NCI-H345 treated with DMSO at 0.1 percent for 48 hours (cell line): ENCODE measurements at regions not wholly inside any gene's neighbourhood (a gene's known extent, or its start where the extent isn't known, plus 50 kb on each side); places are given as distances from the start of the nearest gene placed in this dataset.
"Not testable (repeated sequence)": the region's sequence is repeated elsewhere in the genome, so short reads cannot be mapped to it uniquely, and the experiment has no call there.

ENCODE experiments used
- DNase-seq: peaks from one replicate; lab custom pipeline; 2025; ENCODE audit not compliant: unreplicated experiment; lab: John Stamatoyannopoulos, UW

DNA sequence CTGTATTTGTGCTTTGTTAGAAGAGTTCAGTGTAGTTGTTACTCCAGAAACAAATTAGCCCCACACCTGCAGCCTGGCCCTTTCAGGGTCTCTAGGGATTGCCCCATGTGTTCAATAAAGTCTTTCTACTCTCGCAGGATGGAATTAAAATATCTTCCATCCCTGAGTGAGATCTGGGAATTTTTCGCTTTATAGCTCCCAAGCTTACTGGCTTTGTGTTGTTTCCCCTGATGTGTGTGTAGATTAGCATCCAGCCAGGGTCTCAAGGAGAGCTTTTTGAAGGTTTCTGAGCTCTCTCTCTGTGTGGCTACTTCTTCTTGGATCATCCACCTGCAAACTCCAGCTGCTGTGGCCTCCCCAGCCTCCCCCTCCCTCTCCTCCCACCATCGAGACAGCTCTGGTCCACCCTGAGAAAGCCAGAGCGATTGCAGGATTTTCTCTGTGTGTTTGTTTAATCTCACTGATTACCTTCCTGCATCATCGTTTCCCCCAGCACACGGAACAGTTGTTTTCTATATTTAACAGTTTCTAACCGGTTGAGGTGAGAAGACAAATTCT, 553.5 kb downstream of the TBC1D22A start:
- peak; percentile 21 for DNase-seq

DNA sequence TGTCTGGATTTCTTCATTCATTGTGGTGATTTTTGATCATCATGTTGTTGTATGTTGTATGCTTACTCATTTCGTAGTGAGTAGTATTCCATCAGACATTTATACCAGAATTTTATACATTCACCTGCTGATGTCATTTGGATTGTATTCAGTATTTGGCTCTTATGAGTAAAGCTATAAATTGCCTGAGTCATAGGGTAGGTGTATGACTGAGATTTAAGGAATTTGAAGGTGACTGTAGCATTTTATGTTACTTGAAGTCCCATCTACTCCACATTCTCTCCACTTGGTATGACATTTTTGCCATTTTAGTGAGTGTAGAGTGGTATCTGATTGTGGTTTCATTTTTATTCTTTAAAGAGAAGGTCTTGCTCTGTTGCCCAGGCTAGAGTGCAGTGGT, 548.2 kb downstream of the TBC1D22A start:
- no peak for DNase-seq

DNA sequence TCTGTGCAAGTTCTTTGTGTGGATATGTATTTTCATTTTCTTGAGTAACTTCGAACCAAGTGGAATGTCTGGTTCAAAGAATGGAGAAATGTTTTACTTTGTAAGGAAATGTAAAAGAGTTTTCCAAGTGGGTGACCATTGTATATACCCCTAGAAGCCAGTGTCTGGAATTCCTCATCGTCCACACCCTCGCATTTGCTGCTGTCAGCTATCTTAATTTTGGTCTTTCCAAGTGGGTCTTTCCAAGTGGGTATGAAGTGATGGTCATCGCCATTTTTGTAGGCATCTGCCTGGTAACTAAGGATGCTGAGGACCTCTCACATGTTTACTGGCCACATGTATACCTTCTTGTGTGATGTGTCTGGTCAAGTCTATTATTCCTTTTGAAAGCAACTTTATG, 547.5 kb downstream of the TBC1D22A start:
- DNase-seq, result no peak

DNA sequence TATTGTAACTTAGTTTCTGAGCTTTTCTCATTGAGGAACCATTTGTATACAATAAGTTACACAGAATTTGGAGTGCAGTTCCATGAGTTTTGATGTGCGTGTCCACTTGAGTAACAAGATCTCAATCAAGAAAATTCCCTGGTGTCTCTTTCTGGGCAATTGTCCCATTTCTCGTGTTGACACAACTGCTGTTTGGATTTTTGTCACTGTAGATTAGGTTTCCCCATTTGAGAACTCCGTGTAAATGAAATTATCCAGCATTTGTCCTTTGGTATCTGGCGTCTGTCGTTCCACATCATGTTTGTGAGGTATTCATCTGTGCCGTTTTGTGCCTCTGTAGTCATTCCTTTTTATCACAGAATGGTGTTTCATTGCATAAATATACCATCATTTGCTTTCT, 547.0 kb downstream of the TBC1D22A start:
- no peak for DNase-seq

DNA sequence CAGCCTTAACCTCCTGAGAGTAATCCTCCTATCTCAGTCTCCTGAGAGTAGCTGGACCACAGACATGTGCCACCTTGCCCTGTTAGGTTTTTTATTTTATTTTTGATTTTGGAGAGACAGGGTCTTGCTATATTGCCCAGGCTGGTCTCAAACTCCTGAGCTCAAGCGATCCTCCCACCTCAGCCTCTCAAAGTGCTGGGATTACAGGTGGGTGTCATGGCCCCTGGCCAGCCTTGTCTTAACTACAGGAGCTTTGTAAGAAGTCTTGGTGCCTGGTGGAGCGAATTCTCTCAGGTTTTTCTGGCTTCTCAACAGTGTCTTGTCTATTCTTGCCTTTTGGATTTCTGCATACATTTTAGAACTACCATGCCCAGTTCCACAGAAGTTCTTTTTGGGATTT, 546.4 kb downstream of the TBC1D22A start:
- DNase-seq, result no peak

DNA sequence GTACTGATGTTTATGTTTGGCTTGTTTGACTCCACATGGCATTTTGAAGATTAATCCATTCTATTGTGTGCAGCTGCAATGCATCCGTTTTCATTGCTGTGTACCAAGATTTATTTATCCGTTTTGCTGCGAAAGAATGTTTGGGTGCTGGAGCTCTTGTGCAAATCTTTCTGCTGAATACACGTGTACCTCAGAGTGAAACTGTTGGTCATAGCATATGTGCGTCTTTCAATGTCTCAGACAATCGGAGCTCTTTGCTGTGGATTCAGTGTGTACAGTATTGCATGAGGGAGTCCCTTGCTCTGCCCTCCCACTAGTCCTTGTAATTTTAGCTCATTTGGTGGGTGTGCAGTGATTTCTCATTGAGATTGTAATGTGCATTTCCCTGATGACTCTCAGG, 545.4 kb downstream of the TBC1D22A start:
- DNase-seq, result no peak

DNA sequence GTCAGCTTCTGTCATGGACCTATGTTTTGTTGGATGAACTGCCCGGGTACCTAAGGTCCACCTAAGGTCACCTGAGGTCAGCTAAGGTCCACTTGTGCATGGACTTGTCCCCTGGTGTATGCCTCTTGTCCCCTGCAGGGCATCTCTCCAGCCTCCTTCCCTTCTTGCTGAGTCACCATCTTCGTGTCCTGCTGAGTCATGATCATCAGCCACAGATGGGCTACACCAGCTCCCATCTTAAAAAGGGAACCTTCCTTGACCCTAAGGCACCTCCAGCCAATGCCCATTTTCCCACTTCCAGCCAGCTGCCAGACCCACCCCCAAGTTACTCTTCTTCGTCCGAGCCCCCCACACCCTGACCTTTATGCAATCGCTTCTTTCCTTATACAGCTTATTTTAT, 544.9 kb downstream of the TBC1D22A start:
- no peak for DNase-seq

DNA sequence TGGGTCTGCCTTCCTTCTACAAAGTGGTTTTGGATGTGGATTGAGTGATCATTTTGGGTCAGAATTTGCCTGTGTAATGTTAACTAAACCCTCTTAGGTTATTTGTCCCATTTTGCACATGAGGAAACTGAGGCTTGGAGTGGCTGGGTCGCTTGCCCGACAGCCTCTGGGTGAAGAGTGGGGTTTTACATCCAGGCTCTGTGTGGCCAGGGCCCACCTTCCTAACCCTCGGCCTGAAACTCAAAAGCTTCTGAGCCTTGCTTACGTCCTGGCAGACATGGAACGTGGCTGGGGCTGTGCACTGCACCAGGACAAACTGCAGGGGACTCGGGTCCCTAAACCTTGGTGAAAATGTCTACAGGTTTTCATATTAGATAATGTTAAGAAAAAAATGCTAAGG, 542.4 kb downstream of the TBC1D22A start:
- DNase-seq, result no peak

DNA sequence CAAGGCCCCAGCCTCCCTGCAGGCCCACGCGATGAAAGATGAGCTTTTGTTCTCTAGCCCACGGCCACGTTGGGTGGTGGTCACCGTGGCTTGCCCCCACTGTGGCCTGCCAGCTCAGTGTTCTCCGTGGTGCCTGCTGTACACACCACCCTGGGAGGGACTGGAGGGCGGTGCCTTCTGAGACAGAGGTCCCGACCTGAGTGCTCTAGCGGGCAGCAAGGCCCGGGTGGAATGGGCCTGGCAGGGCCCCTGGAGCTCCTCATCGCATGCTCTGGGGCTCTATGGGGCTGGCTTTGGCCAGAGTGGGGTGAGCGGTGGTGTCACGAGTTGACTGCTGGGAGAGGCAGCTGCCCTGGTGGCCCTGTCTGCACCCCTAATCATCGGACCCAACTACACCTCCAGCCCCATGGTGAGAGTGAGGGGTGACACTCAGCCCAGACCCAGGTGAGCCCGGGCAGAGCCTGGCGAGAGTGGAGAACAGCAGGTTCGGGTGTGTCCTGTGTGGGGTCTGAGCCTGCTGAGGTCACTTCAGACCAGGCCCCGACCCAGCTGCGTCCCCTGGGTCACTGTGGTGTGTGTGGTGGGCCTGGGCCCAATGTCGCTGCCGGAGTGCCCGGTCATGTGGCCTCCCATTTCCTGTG, 541.9 kb downstream of the TBC1D22A start:
- DNase-seq, result no peak

DNA sequence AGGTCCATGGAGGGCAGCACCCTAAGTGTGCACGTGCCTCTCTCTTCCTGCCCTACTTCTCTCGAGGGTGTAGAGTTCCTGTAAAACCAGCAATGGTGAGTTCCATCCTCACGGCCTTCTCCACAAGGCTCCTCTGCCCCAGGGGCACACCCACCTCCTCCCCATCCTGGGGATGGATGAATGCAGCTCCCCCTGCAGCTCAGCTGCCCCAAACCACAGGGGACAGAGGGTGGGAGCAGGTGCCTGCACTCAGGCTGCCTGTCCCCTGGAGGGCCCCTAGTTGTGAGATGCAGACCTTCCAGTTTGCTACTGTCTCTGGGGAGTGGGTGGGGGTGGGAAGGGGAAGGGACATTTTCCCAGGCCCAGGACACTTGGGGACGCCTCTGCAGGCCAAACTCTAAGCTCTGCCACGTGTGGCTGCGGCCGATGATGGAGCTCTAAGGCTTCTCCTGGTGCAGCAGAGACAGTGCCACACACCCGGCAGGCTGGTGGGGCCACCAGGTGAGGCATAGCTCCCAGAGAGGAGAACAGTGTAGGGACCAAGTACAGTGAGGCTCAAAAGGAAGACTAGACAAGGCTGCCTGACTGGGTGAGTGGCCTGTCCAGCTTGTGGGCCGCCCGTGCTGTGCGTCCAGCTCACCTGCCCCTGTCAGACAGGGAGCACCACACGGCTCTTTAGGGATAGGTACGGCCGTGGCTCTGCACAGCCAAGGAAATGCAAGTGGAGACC, 540.9 kb downstream of the TBC1D22A start:
- DNase-seq, result no peak

DNA sequence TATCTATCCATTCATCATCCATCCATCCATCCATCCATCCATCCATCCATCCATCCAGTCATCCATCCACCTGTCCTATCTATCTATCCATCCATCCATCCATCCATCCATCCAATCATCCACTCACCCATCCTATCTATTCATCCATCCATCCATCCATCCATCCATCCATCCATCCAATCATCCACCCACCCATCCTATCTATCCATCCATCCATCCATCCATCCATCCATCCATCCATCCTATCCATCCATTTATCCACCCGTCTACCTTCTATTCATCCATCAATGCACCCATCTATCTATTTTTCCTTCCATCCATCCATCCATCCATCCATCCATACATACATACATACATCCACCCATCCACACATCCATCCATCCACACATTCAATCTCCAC, 540.1 kb downstream of the TBC1D22A start:
- not testable (repeated sequence) for DNase-seq

DNA sequence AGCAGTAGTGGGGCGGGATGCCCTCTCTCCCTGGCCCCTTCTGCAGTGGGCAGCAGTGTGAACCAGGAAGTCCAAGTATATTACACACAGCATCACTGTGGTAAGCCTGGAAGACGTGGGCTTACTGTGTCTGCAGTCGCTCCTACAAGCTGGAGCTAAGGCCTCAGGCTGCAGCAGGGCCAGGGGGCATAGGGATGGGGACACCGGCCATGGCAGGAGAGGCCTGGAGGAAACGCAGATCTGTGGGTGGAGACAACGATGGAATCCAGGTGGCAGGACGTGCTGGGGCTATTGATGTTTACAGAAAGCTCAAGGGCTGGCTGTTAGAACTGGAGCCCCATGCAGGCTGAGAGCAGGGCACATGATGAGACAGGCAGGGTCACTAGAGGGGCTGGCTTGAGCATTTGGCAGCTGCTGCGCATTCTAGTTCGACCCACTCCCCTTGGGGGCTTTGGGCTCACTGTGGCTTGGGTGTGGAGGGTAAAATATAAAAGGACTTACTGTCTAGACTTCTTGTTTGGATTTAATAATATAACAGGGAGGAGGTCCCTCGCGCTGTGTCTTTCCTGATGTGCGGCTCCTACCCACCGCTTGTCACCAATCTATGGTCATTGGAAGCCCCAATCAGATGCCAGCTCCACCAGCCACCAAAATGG, 539.5 kb downstream of the TBC1D22A start:
- peak; percentile 19 for DNase-seq

DNA sequence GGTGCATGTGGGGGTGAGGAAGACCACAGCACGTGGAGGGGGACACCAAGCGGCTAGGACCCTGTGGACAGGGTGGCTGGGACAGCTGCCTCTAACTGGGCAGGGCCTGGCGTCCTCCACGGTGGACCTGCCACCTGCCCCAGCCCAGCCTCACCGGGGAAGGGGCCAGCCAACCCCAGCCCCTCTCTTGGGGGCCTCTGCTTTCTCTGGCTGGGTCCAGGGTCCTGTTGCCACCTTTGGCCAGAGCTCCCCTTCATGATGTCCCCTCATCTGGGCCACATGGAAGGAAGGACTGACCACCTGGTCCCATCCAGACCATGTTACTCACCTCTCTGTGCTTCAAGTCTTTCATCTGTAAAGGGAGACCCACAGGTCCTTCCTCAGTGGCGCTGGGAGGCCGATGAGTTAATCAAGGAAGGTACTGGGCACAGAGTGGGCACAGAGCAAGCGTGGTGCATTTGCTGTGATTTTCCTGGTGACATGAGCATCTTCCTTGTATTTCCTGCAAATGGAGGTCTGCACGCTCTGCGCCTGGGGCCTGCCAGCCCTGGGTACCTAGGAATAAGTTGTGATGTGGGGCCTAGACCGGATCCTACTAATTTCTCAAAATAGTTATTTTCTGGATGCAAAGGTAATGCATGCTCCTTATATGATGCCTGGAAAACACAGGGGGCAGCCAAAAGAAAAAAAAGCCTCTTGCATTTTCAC, 538.4 kb downstream of the TBC1D22A start:
- DNase-seq, result no peak

DNA sequence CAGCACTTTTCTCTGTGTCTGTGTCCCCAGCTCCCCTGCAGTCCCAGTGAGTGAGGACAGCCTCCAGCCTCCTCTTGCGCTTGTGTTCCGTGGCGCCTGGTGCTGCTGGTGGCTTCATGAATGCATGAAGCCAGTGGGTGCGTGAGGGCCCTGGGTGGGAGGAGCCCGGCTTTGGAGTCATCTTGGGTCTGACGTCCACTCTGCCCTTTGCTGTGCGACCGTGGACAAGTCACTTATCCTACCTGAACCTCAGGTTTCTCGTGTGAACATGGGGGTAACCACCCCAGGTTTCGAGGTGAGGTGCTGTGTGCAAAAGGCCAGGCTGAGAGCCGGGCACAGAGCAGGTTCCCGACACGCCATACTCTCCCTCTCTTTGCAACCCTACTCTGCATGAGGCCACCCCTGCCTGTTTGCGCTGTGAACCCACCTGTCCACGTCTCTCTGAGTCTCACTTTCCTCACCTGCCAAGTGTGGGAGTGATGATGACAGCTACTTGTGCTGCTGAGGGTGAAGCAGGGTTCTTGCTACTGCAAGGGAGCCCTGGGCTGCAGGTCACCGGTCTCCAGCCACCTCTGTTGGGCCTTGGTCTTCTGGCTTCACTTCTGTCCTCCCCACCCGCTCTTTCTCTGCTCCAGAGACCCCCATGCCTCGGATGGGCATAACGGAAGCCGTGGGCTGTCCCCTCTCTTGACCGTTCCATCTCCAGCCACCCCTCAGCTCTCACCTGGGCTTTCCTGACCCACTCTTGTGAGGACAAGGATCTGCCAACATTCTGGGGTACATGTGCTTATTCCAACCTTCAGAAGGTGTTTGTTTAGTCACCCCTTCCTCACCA, 537.6 kb downstream of the TBC1D22A start:
- no peak for DNase-seq

DNA sequence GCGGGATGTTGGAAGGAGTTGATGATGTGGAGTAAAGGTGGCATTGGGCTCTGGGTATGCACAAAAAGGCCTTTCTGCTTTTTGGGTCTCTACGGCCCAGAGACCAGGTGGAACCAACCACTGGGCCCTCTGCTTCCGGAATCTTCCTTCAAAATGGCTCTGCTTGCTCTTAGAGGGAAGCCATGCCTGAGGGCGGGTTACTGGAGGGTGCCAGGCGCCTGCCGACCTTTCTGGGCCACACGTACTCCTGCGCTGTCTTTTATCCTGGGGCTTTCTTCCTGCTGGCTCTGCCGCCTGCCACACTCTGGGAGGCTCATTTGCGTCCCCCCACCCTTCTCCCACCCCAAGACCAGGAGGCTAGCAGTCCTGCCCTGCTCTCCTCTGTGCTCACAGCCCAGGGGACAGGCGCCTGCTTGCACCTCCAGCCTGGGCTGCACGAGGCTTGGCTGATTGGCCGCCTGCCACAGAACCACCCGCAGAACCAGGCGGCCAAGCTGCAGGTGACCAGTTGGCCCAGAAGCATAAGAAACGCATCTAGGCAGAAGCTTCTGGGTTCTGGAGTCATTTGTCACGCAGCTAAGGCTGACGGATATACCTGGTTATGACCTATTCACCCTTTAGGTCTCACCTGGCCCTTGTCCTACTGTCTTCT, 536.9 kb downstream of the TBC1D22A start:
- no peak for DNase-seq

DNA sequence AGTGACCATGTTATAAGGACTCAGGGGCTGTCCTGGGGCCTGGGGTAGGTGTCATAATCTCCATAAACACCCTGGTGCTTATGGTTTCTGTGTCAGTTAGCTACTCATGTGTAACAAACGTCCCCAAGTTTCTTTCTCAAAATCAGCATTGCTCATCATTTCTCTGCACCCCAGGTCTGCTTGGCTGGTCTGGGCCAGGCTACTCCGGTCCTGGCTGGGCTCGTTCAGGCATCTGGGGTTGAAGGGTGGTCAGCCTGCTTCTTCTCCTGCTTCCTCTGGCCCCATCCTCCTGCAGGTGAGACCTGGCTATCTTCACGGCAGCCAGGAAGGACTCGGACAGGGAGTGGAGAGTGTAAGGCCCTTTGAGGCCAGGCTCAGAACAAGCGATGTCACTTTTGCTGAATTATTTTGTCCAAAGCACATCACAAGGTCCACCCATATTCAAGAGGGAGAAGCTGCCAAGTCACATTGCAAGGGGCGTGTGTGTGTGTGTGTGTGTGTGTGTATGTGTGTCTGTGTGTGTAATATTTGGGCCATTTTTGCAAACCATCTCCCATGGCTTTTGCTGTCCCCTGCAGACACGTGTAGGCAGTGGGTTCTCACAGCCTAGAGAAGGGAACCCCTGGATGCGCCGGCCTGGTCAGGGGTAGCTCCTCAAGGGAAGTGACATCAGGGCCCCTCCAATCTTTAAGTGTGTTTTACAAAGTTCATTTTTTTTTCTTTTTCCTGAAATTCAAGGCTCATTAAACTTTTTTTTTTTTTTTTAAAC, 535.8 kb downstream of the TBC1D22A start:
- DNase-seq, result no peak

DNA sequence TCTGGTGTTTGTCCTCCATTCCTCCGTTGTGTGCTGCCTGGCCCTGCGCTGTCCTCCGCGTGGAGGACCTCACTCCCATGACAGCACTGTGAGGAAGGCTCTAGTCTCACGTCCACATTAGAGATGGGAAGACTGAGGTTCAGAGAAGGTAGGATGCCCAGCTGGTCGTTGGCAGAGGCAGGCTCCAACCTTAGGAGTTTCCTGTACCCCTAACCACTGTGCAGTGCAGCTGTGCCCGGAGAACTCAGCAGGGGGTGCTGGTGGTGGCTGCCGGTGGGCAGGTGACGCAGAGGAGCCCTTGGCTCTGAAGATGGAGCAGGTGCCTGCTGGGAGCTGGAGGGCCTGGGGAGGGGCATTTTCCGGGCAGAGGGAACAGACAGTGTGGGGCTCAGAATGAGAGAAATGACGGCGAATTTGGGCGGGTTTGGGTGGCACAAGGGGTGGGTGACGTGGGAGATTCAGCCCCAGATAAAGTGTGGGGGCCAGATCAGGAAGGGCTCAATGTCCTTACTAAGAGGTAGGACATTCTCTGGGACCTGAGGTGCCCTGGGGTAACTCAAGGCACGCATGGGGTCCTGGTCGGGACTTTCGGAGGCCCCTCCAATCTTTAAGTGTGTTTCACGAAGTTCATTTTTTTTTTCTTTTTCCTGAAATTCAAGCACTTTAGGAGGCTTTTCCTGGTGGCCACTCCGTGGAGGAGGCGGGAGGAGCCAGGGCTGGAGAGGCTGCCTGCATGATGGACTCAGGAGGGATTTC, 535.0 kb downstream of the TBC1D22A start:
- DNase-seq, result no peak

DNA sequence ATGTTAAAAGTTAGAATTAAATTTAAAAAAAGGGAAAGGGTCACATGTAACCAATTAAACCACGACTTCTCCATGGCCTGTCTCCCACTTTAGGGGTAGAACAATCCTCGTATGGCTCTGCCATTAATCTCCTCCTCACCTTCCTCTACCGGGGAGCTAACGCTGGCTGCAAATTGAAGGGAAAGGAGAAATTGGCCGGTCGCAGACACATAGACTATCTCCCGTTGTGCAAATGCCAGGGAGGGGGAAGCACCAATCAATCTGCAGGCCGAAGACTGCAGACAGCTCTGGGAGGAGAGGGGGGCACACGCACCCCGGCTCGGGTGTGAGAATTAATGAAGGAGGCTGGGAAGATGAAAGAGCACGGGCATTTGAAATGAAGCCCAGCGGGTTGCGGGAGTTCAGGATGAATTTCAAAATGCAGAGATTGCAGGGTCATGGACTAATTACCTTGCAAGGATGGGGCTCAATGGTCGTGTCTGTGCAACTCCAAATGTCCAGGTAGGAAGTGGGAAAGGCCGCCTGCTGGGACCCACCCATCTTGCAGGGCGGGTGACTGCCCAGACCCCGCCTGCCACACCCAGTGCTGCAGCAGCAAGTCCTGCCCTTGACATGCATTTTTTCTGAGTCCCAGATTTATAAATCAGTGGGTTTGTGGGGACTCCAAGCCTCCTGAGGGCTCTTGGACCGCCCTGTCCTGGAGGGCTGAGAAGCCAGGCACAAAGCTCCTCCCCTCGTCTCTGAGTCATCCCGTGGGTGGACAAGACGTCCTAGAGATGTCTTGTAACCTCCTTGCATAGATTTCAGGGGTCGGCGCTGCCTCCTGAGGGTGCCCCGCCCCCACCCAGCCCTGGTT, 534.2 kb downstream of the TBC1D22A start:
- no peak for DNase-seq
